PC-9 (cell line): ENCODE measurements at regions not wholly inside any gene's neighbourhood (a gene's known extent, or its start where the extent isn't known, plus 50 kb on each side); places are given as distances from the start of the nearest gene placed in this dataset.

ENCODE experiments used
- BruUV-seq: library from RNA; stranded (reverse); fragments of 400-500 nt; replicated peaks from 2 replicates; lab custom pipeline; 2021; lab: Mats Ljungman, UMichigan
- CTCF ChIA-PET: fragments of 300-600 bp; sonication (Branson Sonifier 250); formaldehyde crosslinking; loops from one replicate; lab custom pipeline; 2022; ENCODE audit warnings: antibody characterized with exemption; lab: Charles Lee
- POLR2A ChIA-PET: fragments of 300-600 bp; sonication (Branson Sonifier 250); formaldehyde crosslinking; loops from one replicate; lab custom pipeline; 2022; ENCODE audit warnings: antibody characterized with exemption; ENCODE audit not compliant: unreplicated experiment; lab: Charles Lee
- DNase-seq, 2 experiments: peaks; one replicate each; pipeline versions ENCODE4 v3.0.0 to v3.0.0-alpha.2; 2015 to 2022; ENCODE audit warnings: mixed read lengths in 1 of 2
- H2AFZ ChIP-seq: fragments of 200-600 bp; sonication (generic); 2 replicates; pipeline ENCODE4 v1.8.1; 2017; ENCODE audit warnings: antibody characterized with exemption
- H3F3A ChIP-seq: fragments of 200-600 bp; sonication (generic); 2 replicates; pipeline ENCODE4 v1.8.1; 2017; ENCODE audit warnings: antibody characterized with exemption, mild to moderate bottlenecking, low read depth; ENCODE audit not compliant: insufficient read depth
- H3K27ac ChIP-seq: fragments of 200-600 bp; sonication (generic); 2 replicates; pipeline ENCODE4 v1.6.1; 2016; ENCODE audit warnings: mixed run types
- H3K27me3 ChIP-seq: fragments of 200-600 bp; sonication (generic); 2 replicates; pipeline ENCODE4 v1.6.1; 2016; ENCODE audit warnings: low read depth, mixed run types; ENCODE audit not compliant: insufficient read depth
- H3K36me3 ChIP-seq: fragments of 200-600 bp; sonication (generic); 2 replicates; pipeline ENCODE4 v1.6.1; 2016; ENCODE audit warnings: low read depth, mixed run types
- H3K4me1 ChIP-seq: fragments of 200-600 bp; sonication (generic); replicated peaks from 2 replicates; pipeline ENCODE4 v1.6.1; 2016; ENCODE audit warnings: mixed run types; ENCODE audit not compliant: insufficient read depth
- H3K4me2 ChIP-seq: fragments of 200-600 bp; sonication (generic); 2 replicates; pipeline ENCODE4 v1.6.1; 2017; ENCODE audit warnings: mixed run types
- H3K4me3 ChIP-seq: fragments of 200-600 bp; sonication (generic); 2 replicates; pipeline ENCODE4 v1.6.1; 2016; ENCODE audit warnings: mixed run types
- H3K79me2 ChIP-seq: fragments of 200-600 bp; sonication (generic); 2 replicates; pipeline ENCODE4 v1.6.1; 2017; ENCODE audit warnings: low read depth, mixed run types
- H3K9me2 ChIP-seq: fragments of 200-600 bp; sonication (generic); 2 replicates; pipeline ENCODE4 v1.8.1; 2017; ENCODE audit warnings: mild to moderate bottlenecking; ENCODE audit not compliant: insufficient read depth
- H3K9me3 ChIP-seq: fragments of 200-600 bp; sonication (generic); 2 replicates; pipeline ENCODE4 v1.8.1; 2016; ENCODE audit warnings: low read depth; ENCODE audit not compliant: insufficient read depth
- H4K20me1 ChIP-seq: fragments of 200-600 bp; sonication (generic); 2 replicates; pipeline ENCODE4 v1.8.1; 2017; ENCODE audit not compliant: insufficient read depth
- CTCF ChIP-seq: fragments of 200-600 bp; sonication (generic); conservative IDR thresholded peaks from 2 replicates; pipeline ENCODE4 v1.6.1; 2017; ENCODE audit warnings: mixed run types, antibody characterized with exemption, mild to moderate bottlenecking, moderate library complexity
- EZH2 ChIP-seq: fragments of 200-600 bp; sonication (generic); IDR thresholded peaks from 2 replicates; pipeline ENCODE4 v1.8.0; 2017; ENCODE audit warnings: antibody characterized with exemption, low read depth
- intact Hi-C: fragments of 100-400 bp; cut with micrococcal nuclease; formaldehyde crosslinking; loops from one replicate; pipeline ENCODE4 v1.10.0; 2022; ENCODE audit not compliant: unreplicated experiment

DNA sequence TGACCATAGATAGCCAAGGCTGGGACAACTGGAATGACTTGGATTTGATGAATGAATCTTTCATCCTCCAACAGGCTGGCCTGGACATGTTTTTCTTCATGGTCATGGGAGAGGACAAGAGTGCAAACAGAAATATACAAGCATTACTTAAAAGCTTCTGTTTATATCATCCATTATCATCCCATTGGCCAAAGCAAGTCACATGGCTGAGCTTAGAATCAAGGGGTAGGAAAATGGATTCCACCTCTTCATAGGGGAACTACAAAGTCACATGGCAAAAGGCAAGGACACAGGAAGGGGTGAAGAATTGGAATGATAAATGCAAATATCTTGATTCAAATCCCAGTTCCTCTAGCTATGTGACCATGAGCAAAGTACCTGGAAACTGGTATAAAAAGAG is 90.2 kb upstream of the BARHL2 start:
- H3K36me3 ChIP-seq = no peaks in the 10 kb centered on the region
- H3K79me2 ChIP-seq = no peaks in the 10 kb centered on the region
- H3K27ac ChIP-seq = no peak overlapping the region
- no peaks in the 10 kb centered on the region for H4K20me1 ChIP-seq
- H2AFZ ChIP-seq = no peak overlapping the region
- intact Hi-C loops = no loop called here
- no peaks in the 10 kb centered on the region for H3K9me2 ChIP-seq
- H3K4me1 ChIP-seq = no peaks in the 10 kb centered on the region
- BruUV-seq = no TSS peak
- DNase-seq = no peak
- POLR2A ChIA-PET = no interaction called here
- H3K4me2 ChIP-seq = no peak overlapping the region
- no peak for TF ChIP-seq EZH2
- TF ChIP-seq CTCF = no peak
- no peaks in the 10 kb centered on the region for H3F3A ChIP-seq
- H3K4me3 ChIP-seq = no peak overlapping the region
- CTCF ChIA-PET = no interaction called here
- no peaks in the 10 kb centered on the region for H3K27me3 ChIP-seq
- H3K9me3 ChIP-seq = no peaks in the 10 kb centered on the region

GRCh38 chr1:90802622-90803021 is 85.5 kb upstream of the BARHL2 start:
- Histone ChIP-seq H4K20me1 (no peaks in the 10 kb centered on the region), H3K79me2 (no peaks in the 10 kb centered on the region), H3K9me2 (no peaks in the 10 kb centered on the region), H3F3A (no peaks in the 10 kb centered on the region), H3K36me3 (no peaks in the 10 kb centered on the region), H3K9me3 (no peaks in the 10 kb centered on the region), H3K4me1 (no peaks in the 10 kb centered on the region), H3K27ac (no peak overlapping the region), H3K4me2 (no peak overlapping the region), H3K27me3 (no peaks in the 10 kb centered on the region), H2AFZ (no peak overlapping the region), H3K4me3 (no peak overlapping the region)
- ChIA-PET CTCF (no interaction called here), POLR2A (no interaction called here)
- TF ChIP-seq EZH2 (no peak), CTCF (no peak)
- no TSS peak for BruUV-seq
- intact Hi-C loops = no loop called here
- no peak for DNase-seq

DNA sequence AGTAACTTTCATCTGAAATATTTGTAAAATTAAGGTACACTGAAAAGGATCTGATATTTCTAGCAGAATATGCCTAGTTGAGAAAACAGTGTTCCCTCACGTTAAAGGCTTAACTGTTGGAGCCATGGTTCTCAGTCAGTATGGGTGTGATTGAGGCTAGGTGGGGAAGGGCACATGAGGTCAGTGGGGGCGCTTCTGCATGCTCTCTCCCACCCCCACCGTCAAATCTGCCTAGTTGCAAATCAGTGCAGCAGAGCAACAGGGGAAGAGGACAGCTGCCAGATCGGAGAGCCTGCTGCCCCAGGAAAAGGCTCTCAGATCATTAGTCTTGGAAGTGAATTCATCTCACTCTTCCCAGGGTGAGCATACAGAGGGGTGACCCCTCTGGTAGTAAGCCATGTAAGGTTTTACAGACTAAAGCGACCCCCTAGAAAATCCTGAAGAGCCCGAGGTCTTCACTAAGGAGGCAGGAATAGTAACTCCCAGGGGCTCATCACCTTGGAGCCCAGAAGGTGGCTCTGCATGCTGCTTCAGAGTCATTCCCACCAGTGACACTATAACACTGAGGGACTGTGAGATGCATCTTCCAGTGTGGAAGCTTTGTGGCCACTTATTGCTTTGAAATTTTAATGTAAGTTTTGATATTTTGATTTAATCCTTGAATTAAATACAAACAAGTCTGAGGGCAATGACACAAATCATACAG is 83.1 kb upstream of the BARHL2 start:
- TF ChIP-seq CTCF (no peak), EZH2 (no peak)
- H3F3A ChIP-seq = no peaks in the 10 kb centered on the region
- no peak overlapping the region for H3K4me2 ChIP-seq
- intact Hi-C loops = no loop called here
- H3K36me3 ChIP-seq = no peaks in the 10 kb centered on the region
- DNase-seq = no peak
- no peaks in the 10 kb centered on the region for H3K4me1 ChIP-seq
- no peak overlapping the region for H3K27ac ChIP-seq
- H3K4me3 ChIP-seq = no peak overlapping the region
- ChIA-PET POLR2A (no interaction called here), CTCF (no interaction called here)
- H2AFZ ChIP-seq = no peak overlapping the region
- no peaks in the 10 kb centered on the region for H3K9me2 ChIP-seq
- H3K27me3 ChIP-seq = no peaks in the 10 kb centered on the region
- no peaks in the 10 kb centered on the region for H3K9me3 ChIP-seq
- no peaks in the 10 kb centered on the region for H3K79me2 ChIP-seq
- BruUV-seq = no TSS peak
- no peaks in the 10 kb centered on the region for H4K20me1 ChIP-seq
